ENCODE measurements at regions not wholly inside any gene's neighbourhood (a gene's known extent, or its start where the extent isn't known, plus 50 kb on each side); places are given as distances from the start of the nearest gene placed in this dataset.
A peak's percentile ranks its signal among the peaks of the same experiment; 100 is the strongest.

DNA sequence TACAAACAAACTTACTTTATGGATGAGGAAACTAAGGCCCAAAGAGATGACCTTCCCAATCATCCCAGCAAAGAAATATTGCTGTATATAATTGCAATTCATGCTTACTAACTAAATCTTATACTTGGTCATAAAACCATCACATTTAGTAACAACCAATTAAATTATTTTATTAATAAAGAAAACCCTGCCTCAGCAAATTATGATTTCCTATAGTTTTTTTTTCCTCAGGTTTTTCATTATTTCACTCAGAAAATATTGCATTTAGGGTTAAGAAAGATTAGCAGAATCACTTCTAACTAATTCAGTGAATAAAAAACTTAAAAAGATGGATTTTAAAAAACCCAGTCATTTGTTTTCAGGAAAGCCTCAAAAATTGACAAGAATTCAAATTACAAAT lies 86.5 kb upstream of the GADL1 start:
- TF ChIP-seq, protein P1, sequence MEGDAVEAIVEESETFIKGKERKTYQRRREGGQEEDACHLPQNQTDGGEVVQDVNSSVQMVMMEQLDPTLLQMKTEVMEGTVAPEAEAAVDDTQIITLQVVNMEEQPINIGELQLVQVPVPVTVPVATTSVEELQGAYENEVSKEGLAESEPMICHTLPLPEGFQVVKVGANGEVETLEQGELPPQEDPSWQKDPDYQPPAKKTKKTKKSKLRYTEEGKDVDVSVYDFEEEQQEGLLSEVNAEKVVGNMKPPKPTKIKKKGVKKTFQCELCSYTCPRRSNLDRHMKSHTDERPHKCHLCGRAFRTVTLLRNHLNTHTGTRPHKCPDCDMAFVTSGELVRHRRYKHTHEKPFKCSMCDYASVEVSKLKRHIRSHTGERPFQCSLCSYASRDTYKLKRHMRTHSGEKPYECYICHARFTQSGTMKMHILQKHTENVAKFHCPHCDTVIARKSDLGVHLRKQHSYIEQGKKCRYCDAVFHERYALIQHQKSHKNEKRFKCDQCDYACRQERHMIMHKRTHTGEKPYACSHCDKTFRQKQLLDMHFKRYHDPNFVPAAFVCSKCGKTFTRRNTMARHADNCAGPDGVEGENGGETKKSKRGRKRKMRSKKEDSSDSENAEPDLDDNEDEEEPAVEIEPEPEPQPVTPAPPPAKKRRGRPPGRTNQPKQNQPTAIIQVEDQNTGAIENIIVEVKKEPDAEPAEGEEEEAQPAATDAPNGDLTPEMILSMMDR (IDR thresholded peaks at IDR 0.05; ENCODE audit: control insufficient read depth, extremely low read depth, insufficient read depth), result no peak
- H3K4me3 ChIP-seq (ENCODE audit: low read depth, low read length), result no peak overlapping the region
- no peak for DNase-seq (ENCODE audit: low read depth)

DNA sequence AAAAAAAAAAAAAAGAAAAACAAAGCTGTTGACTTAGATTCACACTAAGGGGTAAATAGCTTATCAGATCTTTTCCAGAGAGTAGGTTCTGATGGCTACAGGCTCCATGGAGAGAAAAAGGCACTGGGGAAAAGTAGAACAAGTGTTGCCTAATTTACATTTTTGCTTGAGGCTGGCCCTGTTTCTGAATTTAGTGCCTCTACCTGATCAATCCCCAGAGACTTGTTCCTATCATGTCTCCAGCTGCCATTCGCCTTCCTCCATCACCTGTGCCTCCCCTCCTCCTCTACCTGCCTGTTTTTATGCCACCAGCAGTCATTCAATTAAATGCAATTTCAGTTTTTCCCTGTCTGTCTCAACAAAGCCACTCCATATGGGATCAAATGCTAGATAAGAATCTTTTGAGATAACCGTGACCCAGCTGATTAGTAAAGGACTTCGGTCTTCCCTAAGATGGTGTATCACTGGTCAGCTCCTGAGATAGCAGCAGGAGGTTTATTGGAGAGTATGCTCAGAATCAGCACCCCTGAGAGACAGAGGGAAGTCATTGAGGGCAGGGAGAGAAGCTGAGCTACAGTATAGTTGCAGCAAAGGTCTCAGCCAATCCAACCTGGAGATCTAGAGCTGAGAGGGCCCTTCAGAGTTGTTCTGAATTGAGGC lies 88.1 kb upstream of the GADL1 start:
- H3K4me3 ChIP-seq (ENCODE audit: low read depth, low read length), result no peak overlapping the region
- DNase-seq (ENCODE audit: low read depth), result no peak
- TF ChIP-seq, protein P1 (IDR thresholded peaks at IDR 0.05; ENCODE audit: control insufficient read depth, extremely low read depth, insufficient read depth), result no peak

DNA sequence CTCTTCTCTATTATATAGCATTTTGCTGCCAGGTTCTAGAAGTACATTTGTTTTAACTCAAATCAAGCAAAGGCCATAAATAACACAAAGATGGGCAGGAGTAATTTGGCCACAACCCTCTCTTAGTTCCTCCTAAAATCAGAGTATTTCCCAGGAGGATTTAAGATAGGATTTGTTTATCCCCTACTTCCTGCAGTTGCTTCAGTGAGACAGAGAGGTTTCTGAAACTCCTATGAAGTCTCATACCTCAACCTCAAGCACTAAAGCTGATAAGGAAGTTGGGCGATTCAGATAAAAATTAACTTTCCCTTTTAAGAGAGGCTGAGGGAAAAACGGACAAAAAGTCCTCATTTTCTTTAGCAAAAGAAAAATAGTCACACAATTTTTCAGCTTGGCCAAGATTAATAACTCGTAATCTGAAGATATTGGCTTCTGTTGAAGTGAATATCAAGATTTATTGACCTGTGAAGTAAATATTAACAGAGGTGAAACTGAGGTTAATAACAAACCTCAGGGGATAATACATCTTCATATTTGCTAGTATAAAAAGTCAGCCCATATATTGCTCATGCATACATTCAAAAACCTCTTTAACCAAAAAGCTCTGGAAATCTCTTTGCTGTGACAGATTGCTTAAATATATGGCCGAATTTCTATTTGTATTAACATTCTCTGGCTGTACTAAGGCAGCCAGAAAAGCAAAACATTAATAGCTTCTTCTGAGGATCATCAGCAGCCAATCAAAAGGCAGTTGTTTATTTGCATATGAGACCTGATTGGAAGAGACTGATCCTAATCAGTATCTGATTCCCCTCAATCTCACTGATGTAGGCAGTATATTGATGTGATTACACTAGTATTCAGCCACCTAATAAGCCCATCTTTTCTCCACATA lies 90.6 kb upstream of the GADL1 start:
- TF ChIP-seq, protein P1 (IDR thresholded peaks at IDR 0.05; ENCODE audit: control insufficient read depth, extremely low read depth, insufficient read depth), result no peak
- H3K4me3 ChIP-seq (ENCODE audit: low read depth, low read length), result no peak overlapping the region
- peak; percentile 15 for DNase-seq (ENCODE audit: low read depth)

DNA sequence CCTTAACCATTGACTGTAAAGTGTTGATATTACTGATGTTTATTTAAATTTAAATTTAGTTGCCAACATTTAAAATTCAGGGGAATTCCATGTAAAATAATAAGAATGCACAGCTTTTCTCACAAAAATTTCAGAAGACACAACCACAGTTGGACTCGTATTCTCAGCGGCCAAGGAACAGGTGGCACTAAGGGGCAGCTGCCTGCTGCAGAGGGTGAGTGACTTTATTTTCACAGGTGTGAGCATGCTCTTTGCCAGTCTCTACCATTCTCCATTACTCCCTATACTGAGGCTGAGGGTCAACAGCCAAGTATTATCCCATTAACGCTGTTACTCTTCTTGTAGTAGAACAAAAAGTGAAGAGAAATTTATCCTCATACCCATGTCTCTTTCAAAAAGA lies 92.1 kb upstream of the GADL1 start:
- TF ChIP-seq, protein P1 (IDR thresholded peaks at IDR 0.05; ENCODE audit: control insufficient read depth, extremely low read depth, insufficient read depth), result no peak
- H3K4me3 ChIP-seq (ENCODE audit: low read depth, low read length), result no peak overlapping the region
- no peak for DNase-seq (ENCODE audit: low read depth)

DNA sequence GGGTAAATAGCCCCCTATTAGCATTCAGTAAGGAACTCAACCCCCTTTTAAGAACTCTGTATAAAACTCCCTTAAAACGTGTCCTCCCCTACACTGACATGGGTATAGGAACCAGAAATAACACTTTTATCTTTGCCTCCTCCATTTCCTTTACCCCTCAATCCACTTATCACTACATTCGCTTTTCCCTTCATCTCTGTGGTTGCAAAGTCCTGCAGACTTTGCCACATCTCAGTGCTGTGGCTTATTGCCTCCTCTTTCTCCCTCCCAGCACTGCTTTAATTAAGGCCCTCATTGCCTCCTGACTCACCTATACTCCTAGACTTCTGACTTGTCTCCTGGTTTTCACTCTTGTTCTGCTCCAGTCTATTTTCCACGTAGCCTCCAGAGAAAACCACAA lies 94.3 kb upstream of the GADL1 start:
- no peak overlapping the region for H3K4me3 ChIP-seq (ENCODE audit: low read depth, low read length)
- no peak for DNase-seq (ENCODE audit: low read depth)
- TF ChIP-seq, protein P1 (IDR thresholded peaks at IDR 0.05; ENCODE audit: control insufficient read depth, extremely low read depth, insufficient read depth), result no peak

DNA sequence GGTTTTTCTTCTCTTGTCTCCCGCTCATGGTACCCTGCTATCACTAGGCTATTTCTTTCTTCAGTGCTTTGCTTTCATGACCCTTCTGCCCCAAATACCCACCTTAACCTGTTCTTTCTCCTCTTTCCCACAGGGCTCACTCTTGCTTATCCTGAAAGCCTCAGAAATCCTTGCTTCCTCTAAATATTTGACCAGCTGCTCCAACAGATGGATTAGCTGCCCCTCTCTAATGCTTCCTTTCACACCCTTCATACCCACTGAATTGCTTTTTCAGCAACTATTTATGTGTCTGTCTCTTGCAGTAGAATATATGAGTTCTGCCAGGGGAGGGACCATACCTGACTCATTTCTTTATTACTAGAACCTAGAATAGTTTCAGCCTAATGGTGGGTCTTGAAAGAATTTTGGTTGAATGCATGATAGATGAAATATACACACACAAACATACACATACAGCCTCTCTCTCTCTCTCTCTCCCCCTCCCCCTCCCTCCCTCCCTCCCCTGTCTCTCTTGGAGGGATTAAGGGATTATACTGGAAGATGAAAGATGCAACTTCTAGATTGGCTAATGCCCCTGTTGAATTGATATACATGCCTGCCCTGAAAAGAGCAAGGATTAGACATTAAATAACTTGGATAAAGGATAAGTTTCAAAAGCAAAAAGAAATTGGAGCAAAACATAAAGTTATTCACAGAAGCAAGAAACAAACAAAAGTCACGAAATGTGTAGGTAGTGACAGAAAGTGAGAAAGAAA lies 95.0 kb upstream of the GADL1 start:
- H3K4me3 ChIP-seq (ENCODE audit: low read depth, low read length), result no peak overlapping the region

More for the DNA sequence above, 95.0 kb upstream of the GADL1 start:
- DNase-seq (ENCODE audit: low read depth), result no peak
- TF ChIP-seq, protein P1 (IDR thresholded peaks at IDR 0.05; ENCODE audit: control insufficient read depth, extremely low read depth, insufficient read depth), result no peak

Measured in LNCaP clone FGC (cell line).